RWPE2 (cell line): ENCODE measurements at regions not wholly inside any gene's neighbourhood (a gene's known extent, or its start where the extent isn't known, plus 50 kb on each side); places are given as distances from the start of the nearest gene placed in this dataset.
"Not testable (repeated sequence)": the region's sequence is repeated elsewhere in the genome, so short reads cannot be mapped to it uniquely, and the experiment has no call there.

Experiments used
- ATAC-seq: fragments of 200-7000 bp; cut with Tn5 transposase; 3 replicates; pipeline ENCODE4 v1.9.1; 2021; ENCODE audit warnings: low read depth
- DNase-seq: peaks from one replicate; pipeline ENCODE4 v3.0.0-alpha.2; 2020; ENCODE audit warnings: low spot score
- H3K27ac ChIP-seq: fragments of 450-650 bp; 2 replicates; pipeline ENCODE4 v1.5.1; 2017; ENCODE audit warnings: mild to moderate bottlenecking; ENCODE audit not compliant: poor library complexity, severe bottlenecking
- H3K27me3 ChIP-seq: fragments of 250-450 bp; sonication (Bioruptor Pico); 2 replicates; pipeline ENCODE4 v1.5.1; 2021; ENCODE audit warnings: mild to moderate bottlenecking, moderate library complexity; ENCODE audit not compliant: insufficient read depth, poor library complexity, severe bottlenecking
- H3K36me3 ChIP-seq: fragments of 250-450 bp; sonication (Bioruptor Pico); 2 replicates; pipeline ENCODE4 v1.5.1; 2020; ENCODE audit warnings: low read depth, mild to moderate bottlenecking, moderate library complexity
- H3K4me1 ChIP-seq: fragments of 250-450 bp; sonication (Bioruptor Pico); 2 replicates; pipeline ENCODE4 v1.5.1; 2021; ENCODE audit warnings: mild to moderate bottlenecking, moderate library complexity; ENCODE audit not compliant: insufficient read depth, poor library complexity, severe bottlenecking
- H3K4me3 ChIP-seq: fragments of 250-450 bp; sonication (Bioruptor Pico); 2 replicates; pipeline ENCODE4 v1.5.1; 2021; ENCODE audit warnings: mild to moderate bottlenecking, moderate library complexity; ENCODE audit not compliant: severe bottlenecking
- H3K9me3 ChIP-seq: fragments of 250-450 bp; sonication (Bioruptor Pico); 2 replicates; pipeline ENCODE4 v1.5.1; 2021; ENCODE audit warnings: mild to moderate bottlenecking, moderate library complexity; ENCODE audit not compliant: severe bottlenecking
- TF ChIP-seq, protein P1 (sequence below): fragments of 450-650 bp; IDR thresholded peaks from one replicate; pipeline ENCODE4 v1.5.1; 2017; ENCODE audit warnings: mild to moderate bottlenecking, moderate library complexity; ENCODE audit not compliant: poor library complexity, severe bottlenecking

DNA sequence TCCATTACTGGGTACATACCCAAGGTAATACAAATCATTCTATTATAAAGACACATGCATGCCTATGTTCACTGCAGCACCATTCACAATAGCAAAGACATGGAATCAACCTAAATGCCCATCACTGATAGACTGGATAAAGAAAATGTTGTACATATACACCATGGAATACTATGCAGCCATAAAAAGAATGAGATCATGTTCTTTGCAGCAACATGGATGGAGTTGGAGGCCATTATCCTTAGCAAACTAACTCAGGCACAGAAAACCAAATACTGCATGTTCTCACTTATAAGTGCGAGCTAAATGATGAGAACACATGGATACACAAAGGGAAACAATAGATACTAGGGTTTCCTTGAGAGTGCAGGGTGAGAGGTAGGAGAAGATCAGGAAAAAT lies 146.8 kb downstream of the IBTK start:
- DNase-seq, H3K36me3 ChIP-seq, H3K4me1 ChIP-seq, H3K27ac ChIP-seq, H3K9me3 ChIP-seq, ATAC-seq, H3K27me3 ChIP-seq: not testable (repeated sequence)
- peak overlapping the region; percentile 33 for H3K4me3 ChIP-seq

DNA sequence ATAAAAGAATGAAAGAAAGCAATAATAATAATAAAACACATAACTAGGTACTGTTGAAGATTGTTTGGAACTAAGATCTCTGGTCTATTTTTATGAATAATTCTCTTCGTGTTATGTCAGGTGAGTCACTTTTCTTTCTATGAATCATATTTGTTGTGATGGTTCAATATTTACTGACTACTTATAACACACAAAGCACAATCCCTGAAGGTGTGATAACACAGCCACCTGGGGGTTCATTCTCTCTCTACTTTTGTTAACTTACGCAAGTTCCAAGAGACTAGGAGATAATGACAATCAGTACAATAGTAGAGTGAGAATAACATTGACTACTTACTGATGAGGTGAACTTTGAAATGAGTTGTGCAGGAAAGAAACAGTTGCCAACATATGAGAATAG lies 149.9 kb downstream of the IBTK start:
- ATAC-seq (peak; percentile 75), DNase-seq (no peak)
- no peak overlapping the region for H3K4me3 ChIP-seq
- TF ChIP-seq, protein P1, sequence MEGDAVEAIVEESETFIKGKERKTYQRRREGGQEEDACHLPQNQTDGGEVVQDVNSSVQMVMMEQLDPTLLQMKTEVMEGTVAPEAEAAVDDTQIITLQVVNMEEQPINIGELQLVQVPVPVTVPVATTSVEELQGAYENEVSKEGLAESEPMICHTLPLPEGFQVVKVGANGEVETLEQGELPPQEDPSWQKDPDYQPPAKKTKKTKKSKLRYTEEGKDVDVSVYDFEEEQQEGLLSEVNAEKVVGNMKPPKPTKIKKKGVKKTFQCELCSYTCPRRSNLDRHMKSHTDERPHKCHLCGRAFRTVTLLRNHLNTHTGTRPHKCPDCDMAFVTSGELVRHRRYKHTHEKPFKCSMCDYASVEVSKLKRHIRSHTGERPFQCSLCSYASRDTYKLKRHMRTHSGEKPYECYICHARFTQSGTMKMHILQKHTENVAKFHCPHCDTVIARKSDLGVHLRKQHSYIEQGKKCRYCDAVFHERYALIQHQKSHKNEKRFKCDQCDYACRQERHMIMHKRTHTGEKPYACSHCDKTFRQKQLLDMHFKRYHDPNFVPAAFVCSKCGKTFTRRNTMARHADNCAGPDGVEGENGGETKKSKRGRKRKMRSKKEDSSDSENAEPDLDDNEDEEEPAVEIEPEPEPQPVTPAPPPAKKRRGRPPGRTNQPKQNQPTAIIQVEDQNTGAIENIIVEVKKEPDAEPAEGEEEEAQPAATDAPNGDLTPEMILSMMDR = no peak
- no peak overlapping the region for H3K27ac ChIP-seq
- H3K4me1 ChIP-seq = no peaks in the 10 kb centered on the region
- H3K36me3 ChIP-seq = no peaks in the 10 kb centered on the region
- H3K27me3 ChIP-seq = no peaks in the 10 kb centered on the region
- no peaks in the 10 kb centered on the region for H3K9me3 ChIP-seq

DNA sequence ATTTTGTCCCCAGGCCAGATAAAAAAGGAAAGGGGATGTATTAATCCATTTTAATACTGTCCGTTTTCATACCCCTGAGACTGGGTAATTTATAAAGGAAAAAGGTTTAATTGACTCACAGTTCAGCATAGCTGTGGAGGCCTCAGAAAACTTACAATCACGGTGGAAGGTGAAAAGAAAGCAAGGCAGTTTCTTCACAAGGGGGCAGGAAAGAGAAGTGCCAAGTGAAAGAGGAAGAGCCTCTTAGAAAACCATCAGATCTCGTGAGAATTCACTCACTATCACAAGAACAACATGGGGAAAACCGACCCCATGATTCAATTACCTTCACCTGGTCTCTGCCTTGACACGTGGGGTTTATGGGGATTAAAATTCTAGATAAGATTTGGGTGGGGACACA lies 152.5 kb downstream of the IBTK start:
- H3K4me1 ChIP-seq = no peaks in the 10 kb centered on the region

DNA sequence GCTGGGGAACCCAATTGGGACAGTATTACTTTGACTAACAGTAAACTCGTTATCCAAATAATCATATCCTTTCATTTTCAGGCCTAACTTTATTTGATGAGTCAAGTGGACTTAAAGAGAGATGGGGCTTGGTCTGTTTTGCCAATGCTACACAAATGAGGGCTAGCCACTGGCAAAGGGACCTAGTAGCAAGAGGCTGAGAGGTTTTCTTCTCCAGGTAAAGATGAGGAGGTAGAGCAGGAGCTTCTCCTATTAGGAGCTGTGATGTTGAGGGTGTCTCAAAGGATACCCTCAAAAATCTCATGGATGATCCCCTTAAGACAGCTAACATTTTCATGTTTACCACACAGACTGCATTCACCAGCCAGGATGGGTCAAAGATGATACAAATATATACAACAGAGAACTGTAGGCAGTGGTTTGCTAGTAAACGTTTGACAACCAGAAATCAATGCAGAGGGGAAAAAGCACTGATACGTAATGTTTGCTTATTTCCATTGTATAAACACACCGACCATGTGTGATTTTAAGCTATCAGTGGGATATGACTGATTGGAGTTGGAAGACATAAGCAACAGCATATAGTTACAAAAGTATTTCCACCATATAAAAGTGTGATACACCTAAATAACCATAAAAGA lies 153.3 kb downstream of the IBTK start:
- Histone ChIP-seq H3K27ac (no peak overlapping the region), H3K4me1 (no peaks in the 10 kb centered on the region), H3K36me3 (no peaks in the 10 kb centered on the region), H3K27me3 (no peaks in the 10 kb centered on the region), H3K9me3 (no peaks in the 10 kb centered on the region), H3K4me3 (no peak overlapping the region)
- ATAC-seq (no peak), DNase-seq (no peak)
- TF ChIP-seq, protein P1 = no peak

More for the DNA sequence above, 152.5 kb downstream of the IBTK start:
- ATAC-seq (no peak), DNase-seq (no peak)
- no peaks in the 10 kb centered on the region for H3K9me3 ChIP-seq
- TF ChIP-seq, protein P1 = no peak
- no peak overlapping the region for H3K27ac ChIP-seq
- no peak overlapping the region for H3K4me3 ChIP-seq
- H3K27me3 ChIP-seq = no peaks in the 10 kb centered on the region
- no peaks in the 10 kb centered on the region for H3K36me3 ChIP-seq

DNA sequence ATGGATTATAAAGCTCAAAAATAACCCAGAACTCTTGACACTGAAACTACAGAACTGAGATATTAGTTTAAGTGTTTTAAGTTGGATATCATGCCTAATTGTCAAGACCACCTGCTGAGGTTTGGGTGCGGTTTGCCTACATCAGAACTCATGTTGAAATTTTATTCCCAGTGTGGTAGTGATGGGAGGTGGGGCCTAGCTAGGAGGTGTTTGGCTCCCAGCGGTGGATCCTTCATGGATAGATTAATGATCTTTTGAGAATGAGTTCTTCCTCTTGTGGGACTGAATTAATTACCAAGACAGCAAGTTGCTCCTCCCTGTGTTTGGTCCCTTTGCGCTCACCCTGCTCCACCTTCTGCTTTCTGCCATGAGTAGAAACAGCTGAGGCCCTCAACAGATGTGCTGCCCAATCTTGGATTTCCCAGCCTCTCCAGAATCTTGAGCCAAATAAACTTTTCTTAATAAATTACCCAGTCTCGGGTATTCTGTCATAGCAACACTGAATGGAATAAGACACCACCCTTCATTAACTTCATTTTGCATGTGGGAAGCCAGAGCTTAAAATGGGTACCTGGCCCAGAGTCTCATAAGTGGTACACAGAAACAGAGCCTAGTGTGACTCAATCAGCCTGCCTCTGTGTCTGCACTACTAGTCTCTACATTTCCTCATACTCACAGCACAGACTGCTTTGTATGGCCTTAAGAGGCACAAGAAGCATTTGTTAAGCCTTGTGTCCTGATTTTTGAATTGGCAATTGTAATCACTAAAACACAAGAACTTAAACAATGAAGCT lies 158.4 kb downstream of the IBTK start:
- no peak for ATAC-seq
- TF ChIP-seq, protein P1 = no peak
- H3K36me3 ChIP-seq = no peaks in the 10 kb centered on the region
- H3K9me3 ChIP-seq = no peaks in the 10 kb centered on the region
- no peaks in the 10 kb centered on the region for H3K27me3 ChIP-seq
- H3K27ac ChIP-seq = no peak overlapping the region
- no peak for DNase-seq
- H3K4me1 ChIP-seq = no peaks in the 10 kb centered on the region
- H3K4me3 ChIP-seq = no peak overlapping the region
